K562 (cell line): ENCODE measurements at regions not wholly inside any gene's neighbourhood (a gene's known extent, or its start where the extent isn't known, plus 50 kb on each side); places are given as distances from the start of the nearest gene placed in this dataset.

ENCODE experiments used
- ATAC-seq: fragments of 200-7000 bp; cut with Tn5 transposase; 3 replicates; pipeline ENCODE4 v1.9.1; 2020; ENCODE audit warnings: moderate library complexity
- BruUV-seq: library from RNA; stranded (reverse); fragments of 400-500 nt; replicated peaks from 2 replicates; lab custom pipeline; 2021; lab: Mats Ljungman, UMichigan
- CTCF ChIA-PET: fragments of 300-600 bp; formaldehyde crosslinking; extraction: SDS; loops from one replicate; lab custom pipeline; 2021; ENCODE audit warnings: low intra/inter-chr PET ratio; lab: Yijun Ruan, JAX
- POLR2A ChIA-PET: fragments of 300-600, 350-650 bp; sonication (Branson Sonifier 250); formaldehyde crosslinking; extraction: SDS; loops from one replicate; lab custom pipeline; 2021; ENCODE audit warnings: antibody characterized with exemption, inconsistent platforms; lab: Yijun Ruan, JAX
- DNase-seq, 4 experiments: peaks; one replicate each; pipeline versions ENCODE4 v3.0.0 to v3.0.0-alpha.2; 2011 to 2018; ENCODE audit warnings: low spot score in 3 of 4, mixed read lengths in 3 of 4; ENCODE audit errors: extremely low read depth in 1 of 4
- FAIRE-seq: peaks from 2 replicates; lab custom pipeline; 2011; peaks lifted over from hg19 to GRCh38; lab: Jason Lieb, UNC
- H2AFZ ChIP-seq: 2 replicates; pipeline ENCODE4 v1.6.0; 2011; ENCODE audit warnings: low read depth, low read length, control low read depth, inconsistent platforms
- H3K27ac ChIP-seq: fragments of 200-600 bp; 3 replicates; pipeline ENCODE4 v1.8.0; 2011; ENCODE audit warnings: low read depth, mild to moderate bottlenecking, control low read depth, inconsistent platforms, low read length, moderate library complexity, mixed read lengths; ENCODE audit errors: extremely low read depth
- H3K27me3 ChIP-seq, 2 experiments: fragments of 300-600 bp in 1 of 2; 2 replicates in 1 of 2; 3 replicates in 1 of 2; pipeline versions ENCODE4 v1.6.0 to v1.8.0; 2011; ENCODE audit warnings: inconsistent platforms in 2 of 2, low read length in 2 of 2, mild to moderate bottlenecking in 1 of 2, mixed read lengths in 1 of 2, moderate library complexity in 1 of 2; ENCODE audit not compliant: control insufficient read depth in 2 of 2, insufficient read depth in 2 of 2
- H3K36me3 ChIP-seq: fragments of 300-600 bp; 3 replicates; pipeline ENCODE4 v1.8.0; 2011; ENCODE audit warnings: mild to moderate bottlenecking, low read length, inconsistent platforms; ENCODE audit not compliant: control insufficient read depth, insufficient read depth
- H3K4me1 ChIP-seq, 2 experiments: fragments of 200-600 bp in 1 of 2; replicated peaks in 1 of 2; 2 replicates in 1 of 2; 3 replicates in 1 of 2; pipeline versions ENCODE4 v1.5.1 to v1.8.0; 2011; ENCODE audit warnings: inconsistent platforms in 2 of 2, low read length in 2 of 2, mild to moderate bottlenecking in 1 of 2, mixed read lengths in 1 of 2, moderate library complexity in 1 of 2; ENCODE audit not compliant: control insufficient read depth in 2 of 2, insufficient read depth in 2 of 2
- H3K4me2 ChIP-seq: 2 replicates; pipeline ENCODE4 v1.6.1; 2011; ENCODE audit warnings: low read length, control low read depth, inconsistent platforms, mixed read lengths; ENCODE audit not compliant: insufficient read depth
- H3K4me3 ChIP-seq: fragments of 200-600 bp; sonication (generic), shearing (Covaris generic); 2 replicates; pipeline ENCODE4 v1.5.1; 2016; ENCODE audit warnings: control low read depth, inconsistent platforms
- H3K79me2 ChIP-seq: fragments of 200-600 bp; 3 replicates; pipeline ENCODE4 v1.8.0; 2011; ENCODE audit warnings: low read length, inconsistent platforms; ENCODE audit not compliant: control insufficient read depth, insufficient read depth
- H3K9ac ChIP-seq, 2 experiments: 2 replicates each; pipeline versions ENCODE4 v1.6.0 to v1.6.1; 2011; ENCODE audit warnings: low read depth in 2 of 2, low read length in 2 of 2, control low read depth in 1 of 2, inconsistent platforms in 1 of 2, mild to moderate bottlenecking in 1 of 2, mixed read lengths in 1 of 2; ENCODE audit not compliant: insufficient read depth in 1 of 2
- H3K9me1 ChIP-seq: one replicate; pipeline ENCODE4 v1.6.0; 2011; ENCODE audit warnings: inconsistent platforms, mild to moderate bottlenecking, low read length, moderate library complexity; ENCODE audit not compliant: control insufficient read depth, insufficient read depth
- H3K9me3 ChIP-seq: replicated peaks from 2 replicates; pipeline ENCODE4 v1.5.1; 2011; ENCODE audit warnings: low read depth, low read length, inconsistent platforms; ENCODE audit not compliant: control insufficient read depth, insufficient read depth
- H4K20me1 ChIP-seq: replicated peaks from 2 replicates; pipeline ENCODE4 v1.6.1; 2011; ENCODE audit warnings: low read length, inconsistent platforms, mixed read lengths; ENCODE audit not compliant: control insufficient read depth, insufficient read depth
- ARNT ChIP-seq, 2 experiments: fragments of 450-650 bp; IDR thresholded peaks; 2 replicates each; pipeline ENCODE4 v1.6.1; 2016; ENCODE audit warnings: mild to moderate bottlenecking in 1 of 2
- CCAR2 ChIP-seq: fragments of 200-400 bp; formaldehyde crosslinking; IDR thresholded peaks from 2 replicates; pipeline ENCODE4 v1.6.1; 2017; ENCODE audit warnings: mild to moderate bottlenecking, low read depth, low read length
- DIDO1 ChIP-seq: fragments of 450-650 bp; IDR thresholded peaks from 2 replicates; pipeline ENCODE4 v1.6.1; 2016; ENCODE audit warnings: low read depth, missing biosample characterization, missing genetic modification characterization
- FOXA1 ChIP-seq: fragments of 450-650 bp; IDR thresholded peaks from 2 replicates; pipeline ENCODE4 v1.6.1; 2016; ENCODE audit warnings: mild to moderate bottlenecking, borderline replicate concordance
- KAT7 ChIP-seq: sonication (generic); formaldehyde crosslinking; IDR thresholded peaks from 2 replicates; pipeline ENCODE4 v1.8.0; 2022; ENCODE audit warnings: missing genetic modification reagents, mild to moderate bottlenecking, borderline replicate concordance
- MEF2A ChIP-seq: IDR thresholded peaks from 2 replicates; pipeline ENCODE4 v1.6.1; 2011; ENCODE audit warnings: low read depth, mild to moderate bottlenecking, low read length, moderate library complexity; ENCODE audit not compliant: control insufficient read depth
- PCBP1 ChIP-seq: fragments of 200-400 bp; formaldehyde crosslinking; IDR thresholded peaks from 2 replicates; pipeline ENCODE4 v1.6.1; 2018; ENCODE audit warnings: mild to moderate bottlenecking, low read depth, low read length; ENCODE audit not compliant: poor library complexity, severe bottlenecking
- RFX5 ChIP-seq: IDR thresholded peaks from 2 replicates; pipeline ENCODE4 v1.6.1; 2011; ENCODE audit warnings: low read depth, mild to moderate bottlenecking, improper control_type of control experiment, low read length
- SMAD1 ChIP-seq: fragments of 150-350 bp; IDR thresholded peaks from 2 replicates; pipeline ENCODE4 v1.6.1; 2014; ENCODE audit warnings: low read length, low read depth; ENCODE audit not compliant: partially characterized antibody
- SP1 ChIP-seq: sonication (generic); formaldehyde crosslinking; IDR thresholded peaks from 2 replicates; pipeline ENCODE4 v1.8.1; 2022; ENCODE audit warnings: mild to moderate bottlenecking, missing genetic modification reagents
- SRSF1 ChIP-seq: fragments of 200-400 bp; formaldehyde crosslinking; IDR thresholded peaks from 2 replicates; pipeline ENCODE4 v1.6.1; 2017; ENCODE audit warnings: mild to moderate bottlenecking, low read depth, low read length, moderate library complexity
- STAT5A ChIP-seq: IDR thresholded peaks from 2 replicates; pipeline ENCODE4 v1.6.1; 2012; ENCODE audit warnings: low read length, inconsistent platforms, borderline replicate concordance
- ZBTB8A ChIP-seq: fragments of 450-650 bp; IDR thresholded peaks from 2 replicates; pipeline ENCODE4 v1.6.1; 2018; ENCODE audit warnings: mild to moderate bottlenecking, moderate library complexity; ENCODE audit not compliant: partially characterized antibody
- ZKSCAN8 ChIP-seq: fragments of 200-800 bp; sonication (Bioruptor generic); IDR thresholded peaks from 2 replicates; pipeline ENCODE4 v1.6.1; 2016; ENCODE audit warnings: missing genetic modification characterization, missing compliant biosample characterization
- ZNF121 ChIP-seq: sonication (generic); formaldehyde crosslinking; conservative IDR thresholded peaks from 2 replicates; pipeline ENCODE4 v1.8.0; 2022; ENCODE audit warnings: missing genetic modification reagents
- ZNF408 ChIP-seq: fragments of 250-450 bp; sonication (Bioruptor Pico); IDR thresholded peaks from 2 replicates; pipeline ENCODE4 v1.4.0; 2020; ENCODE audit warnings: low read depth, mild to moderate bottlenecking, moderate library complexity
- ZNF445 ChIP-seq: fragments of 250-450 bp; sonication (Bioruptor Pico); IDR thresholded peaks from 2 replicates; pipeline ENCODE4 v1.4.0; 2020; ENCODE audit warnings: low read depth, mild to moderate bottlenecking, moderate library complexity
- ZNF695 ChIP-seq: fragments of 450-650 bp; formaldehyde crosslinking; IDR thresholded peaks from 2 replicates; pipeline ENCODE4 v1.4.0; 2020; ENCODE audit warnings: mild to moderate bottlenecking, moderate library complexity
- in situ Hi-C: fragments of 300-500 bp; cut with MboI; formaldehyde crosslinking; loops from 4 replicates; pipeline ENCODE4 v1.15.0; 2018; ENCODE audit warnings: inconsistent platforms, mixed read lengths
- intact Hi-C: fragments of 100-400 bp; cut with micrococcal nuclease; formaldehyde crosslinking; loops from 2 replicates; pipeline ENCODE4 v1.14.2; 2022

DNA sequence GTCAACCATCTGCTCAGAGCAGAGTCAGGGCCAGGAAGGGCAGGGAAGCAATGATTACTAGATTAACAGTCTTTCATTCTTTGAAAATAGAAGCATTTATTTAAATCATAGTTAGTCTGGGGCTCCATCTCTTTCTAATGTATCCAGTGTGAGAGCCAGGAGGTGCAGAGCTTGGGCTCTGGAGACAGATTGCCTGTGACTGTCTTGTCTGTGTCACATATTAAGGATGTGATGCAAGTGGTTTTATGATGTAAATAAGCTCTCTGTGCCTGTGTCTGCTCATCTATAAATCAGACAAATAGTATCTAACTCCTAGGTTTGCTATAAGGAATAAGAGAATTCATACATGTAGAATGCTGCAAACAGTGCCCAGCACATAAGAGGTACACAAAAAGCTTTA, 104.9 kb upstream of the TANK start:
- FAIRE-seq (no peak), ATAC-seq (no peak), DNase-seq (no peak)
- Histone ChIP-seq H3K4me2 (no peak overlapping the region), H3K4me1 (no peaks in the 10 kb centered on the region), H3K9me1 (no peaks in the 10 kb centered on the region), H3K4me3 (no peak overlapping the region), H3K27ac (no peak overlapping the region), H3K79me2 (no peaks in the 10 kb centered on the region), H3K27me3 (no peaks in the 10 kb centered on the region), H4K20me1 (no peaks in the 10 kb centered on the region), H3K9me3 (no peaks in the 10 kb centered on the region), H3K9ac (no peak overlapping the region), H3K36me3 (no peaks in the 10 kb centered on the region), H2AFZ (no peak overlapping the region)
- no TSS peak for BruUV-seq
- no peak for TF ChIP-seq ZBTB8A
- TF ChIP-seq FOXA1 = no peak
- TF ChIP-seq PCBP1 = no peak
- no peak for TF ChIP-seq ZKSCAN8 (CRISPR knock-in tag)
- no peak for TF ChIP-seq SP1 (CRISPR knock-in tag)
- TF ChIP-seq STAT5A = no peak
- no peak for TF ChIP-seq ZNF121
- TF ChIP-seq KAT7 (CRISPR knock-in tag) = no peak
- TF ChIP-seq ZNF695 (CRISPR knock-in tag) = no peak
- TF ChIP-seq CCAR2 = no peak
- no peak for TF ChIP-seq SMAD1
- TF ChIP-seq ZNF445 (CRISPR knock-in tag) = no peak
- no peak for TF ChIP-seq DIDO1 (tag)
- no peak for TF ChIP-seq MEF2A
- TF ChIP-seq ARNT (IDR thresholded peaks at IDR 0.05) = no peak
- TF ChIP-seq ZNF408 (CRISPR knock-in tag) = no peak
- no peak for TF ChIP-seq SRSF1
- no peak for TF ChIP-seq RFX5
- ChIA-PET POLR2A (interaction anchor here (0.6 kb wide), 2 partner anchors 532 to 1036 kb away, joined by 3 to 4 read pairs; no protein-coding TSS in a partner anchor), CTCF (no interaction called here)
- in situ Hi-C loops (no loop called here), intact Hi-C loops (no loop called here)
